Suprapubic skin (tissue), 4 donors: ENCODE measurements at regions not wholly inside any gene's neighbourhood (a gene's known extent, or its start where the extent isn't known, plus 50 kb on each side); places are given as distances from the start of the nearest gene placed in this dataset.

Source experiments
- DNase-seq, 2 donors: peaks; one replicate each; pipeline ENCODE4 v3.0.0-alpha.2; 2019; ENCODE audit warnings: low spot score in 2 of 2
- H3K27ac ChIP-seq: fragments of 200-600 bp; sonication (generic); one replicate; pipeline ENCODE4 v1.5.1; 2019
- H3K27me3 ChIP-seq: fragments of 200-600 bp; sonication (generic); one replicate; pipeline ENCODE4 v1.5.1; 2019
- H3K36me3 ChIP-seq: fragments of 200-600 bp; sonication (generic); one replicate; pipeline ENCODE4 v1.5.1; 2019
- H3K4me1 ChIP-seq: fragments of 200-600 bp; sonication (generic); one replicate; pipeline ENCODE4 v1.5.1; 2019
- H3K4me3 ChIP-seq: fragments of 200-600 bp; sonication (generic); one replicate; pipeline ENCODE4 v1.5.1; 2019; ENCODE audit warnings: mild to moderate bottlenecking
- H3K9me3 ChIP-seq: fragments of 200-600 bp; sonication (generic); one replicate; pipeline ENCODE4 v1.5.1; 2019
- EP300 ChIP-seq: sonication (generic); formaldehyde crosslinking; IDR thresholded peaks from one replicate; pipeline ENCODE4 v1.6.1; 2017; ENCODE audit warnings: antibody characterized with exemption
- POLR2A ChIP-seq, 2 donors: fragments of 450-650 bp; IDR thresholded peaks; one replicate each; pipeline ENCODE4 v1.6.1; 2017; ENCODE audit warnings: antibody characterized with exemption in 2 of 2, mild to moderate bottlenecking in 2 of 2, moderate library complexity in 2 of 2
- POLR2AphosphoS5 ChIP-seq, 3 donors: sonication (generic); formaldehyde crosslinking; IDR thresholded peaks; one replicate each; pipeline ENCODE4 v1.6.1; 2017; ENCODE audit warnings: antibody characterized with exemption in 3 of 3
- WGBS: methylation state at CpG from one replicate; pipeline ENCODE4 v1.1.5; 2018; 5-methylcytosine and 5-hydroxymethylcytosine counted together
- TF ChIP-seq, protein P1 (sequence below), 2 donors: fragments of 200-600 bp in 1 of 2; fragments of 450-650 bp in 1 of 2; sonication (generic) in 1 of 2; IDR thresholded peaks; one replicate each; pipeline ENCODE4 v1.5.1; 2016 to 2019; ENCODE audit warnings: antibody characterized with exemption in 2 of 2, mild to moderate bottlenecking in 1 of 2, moderate library complexity in 1 of 2

DNA sequence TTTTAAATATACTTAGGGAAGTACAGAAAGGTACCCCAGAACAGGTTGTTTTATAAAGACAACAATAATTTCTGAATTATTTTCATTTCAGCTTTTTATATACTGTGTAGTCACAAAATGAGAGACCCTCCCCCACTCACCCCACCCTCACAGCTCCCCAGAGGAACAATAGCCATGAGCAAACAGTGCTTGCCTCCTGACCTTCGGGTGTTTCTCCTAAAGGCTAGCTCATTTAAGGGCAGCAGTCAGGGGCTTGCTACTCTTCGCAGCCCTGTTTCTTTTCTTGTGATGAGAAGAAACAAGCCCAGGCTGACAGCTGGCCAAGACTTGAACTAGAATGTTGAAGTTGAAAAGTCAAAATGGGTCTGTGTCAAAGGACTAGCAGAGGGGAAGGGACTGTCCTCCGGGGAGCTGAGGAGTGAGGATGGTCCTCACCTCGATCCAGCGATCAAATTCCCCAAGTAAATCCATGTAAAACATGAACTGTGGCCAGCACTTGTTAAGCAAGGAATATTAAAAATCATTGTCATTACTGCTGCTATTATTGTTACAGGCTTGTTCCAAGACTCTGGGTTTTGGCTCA lies 133.8 kb upstream of the ARHGAP5 start:
- Histone ChIP-seq H3K4me1 (peaks cover 11% of the 10 kb centered on the region), H3K4me3 (no peak overlapping the region), H3K9me3 (no peaks in the 10 kb centered on the region), H3K27ac (no peak overlapping the region), H3K27me3 (no peaks in the 10 kb centered on the region), H3K36me3 (no peaks in the 10 kb centered on the region)
- WGBS = 93% methylated on average over 5 of the region's 5 CpGs
- DNase-seq = no peak
- TF ChIP-seq EP300 = no peak
- TF ChIP-seq POLR2AphosphoS5 (IDR thresholded peaks at IDR 0.05) = no peak
- TF ChIP-seq, protein P1, sequence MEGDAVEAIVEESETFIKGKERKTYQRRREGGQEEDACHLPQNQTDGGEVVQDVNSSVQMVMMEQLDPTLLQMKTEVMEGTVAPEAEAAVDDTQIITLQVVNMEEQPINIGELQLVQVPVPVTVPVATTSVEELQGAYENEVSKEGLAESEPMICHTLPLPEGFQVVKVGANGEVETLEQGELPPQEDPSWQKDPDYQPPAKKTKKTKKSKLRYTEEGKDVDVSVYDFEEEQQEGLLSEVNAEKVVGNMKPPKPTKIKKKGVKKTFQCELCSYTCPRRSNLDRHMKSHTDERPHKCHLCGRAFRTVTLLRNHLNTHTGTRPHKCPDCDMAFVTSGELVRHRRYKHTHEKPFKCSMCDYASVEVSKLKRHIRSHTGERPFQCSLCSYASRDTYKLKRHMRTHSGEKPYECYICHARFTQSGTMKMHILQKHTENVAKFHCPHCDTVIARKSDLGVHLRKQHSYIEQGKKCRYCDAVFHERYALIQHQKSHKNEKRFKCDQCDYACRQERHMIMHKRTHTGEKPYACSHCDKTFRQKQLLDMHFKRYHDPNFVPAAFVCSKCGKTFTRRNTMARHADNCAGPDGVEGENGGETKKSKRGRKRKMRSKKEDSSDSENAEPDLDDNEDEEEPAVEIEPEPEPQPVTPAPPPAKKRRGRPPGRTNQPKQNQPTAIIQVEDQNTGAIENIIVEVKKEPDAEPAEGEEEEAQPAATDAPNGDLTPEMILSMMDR (IDR thresholded peaks at IDR 0.05) = no peak
- no peak for TF ChIP-seq POLR2A (IDR thresholded peaks at IDR 0.05)

DNA sequence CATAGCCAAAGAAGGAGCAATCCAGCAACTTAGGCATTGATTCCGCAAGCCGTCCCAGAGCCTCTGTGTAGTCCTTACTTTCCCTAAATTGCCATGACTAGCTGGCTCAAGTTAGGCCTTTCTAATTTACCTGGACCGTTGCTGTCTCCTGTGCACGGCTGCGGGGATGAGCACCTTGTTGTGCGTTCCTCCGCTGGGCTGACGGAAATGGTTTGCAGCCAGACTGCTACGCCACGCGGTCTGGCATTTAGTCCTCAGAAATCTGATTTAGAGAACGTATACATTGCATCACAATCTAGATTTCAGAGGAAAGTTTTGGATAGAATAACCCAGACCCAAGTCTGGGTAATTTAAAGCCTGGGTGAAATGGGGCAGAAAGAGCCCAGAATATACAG lies 133.2 kb upstream of the ARHGAP5 start:
- TF ChIP-seq EP300 (no peak), POLR2A (IDR thresholded peaks at IDR 0.05) (no peak), POLR2AphosphoS5 (IDR thresholded peaks at IDR 0.05) (no peak)
- TF ChIP-seq, protein P1 (IDR thresholded peaks at IDR 0.05) = no peak
- 91% methylated on average over 12 of the region's 12 CpGs for WGBS
- peaks cover 11% of the 10 kb centered on the region for H3K4me1 ChIP-seq
- H3K9me3 ChIP-seq = no peaks in the 10 kb centered on the region
- H3K4me3 ChIP-seq = no peak overlapping the region
- H3K27me3 ChIP-seq = no peaks in the 10 kb centered on the region
- no peak for DNase-seq
- no peak overlapping the region for H3K27ac ChIP-seq
- no peaks in the 10 kb centered on the region for H3K36me3 ChIP-seq

DNA sequence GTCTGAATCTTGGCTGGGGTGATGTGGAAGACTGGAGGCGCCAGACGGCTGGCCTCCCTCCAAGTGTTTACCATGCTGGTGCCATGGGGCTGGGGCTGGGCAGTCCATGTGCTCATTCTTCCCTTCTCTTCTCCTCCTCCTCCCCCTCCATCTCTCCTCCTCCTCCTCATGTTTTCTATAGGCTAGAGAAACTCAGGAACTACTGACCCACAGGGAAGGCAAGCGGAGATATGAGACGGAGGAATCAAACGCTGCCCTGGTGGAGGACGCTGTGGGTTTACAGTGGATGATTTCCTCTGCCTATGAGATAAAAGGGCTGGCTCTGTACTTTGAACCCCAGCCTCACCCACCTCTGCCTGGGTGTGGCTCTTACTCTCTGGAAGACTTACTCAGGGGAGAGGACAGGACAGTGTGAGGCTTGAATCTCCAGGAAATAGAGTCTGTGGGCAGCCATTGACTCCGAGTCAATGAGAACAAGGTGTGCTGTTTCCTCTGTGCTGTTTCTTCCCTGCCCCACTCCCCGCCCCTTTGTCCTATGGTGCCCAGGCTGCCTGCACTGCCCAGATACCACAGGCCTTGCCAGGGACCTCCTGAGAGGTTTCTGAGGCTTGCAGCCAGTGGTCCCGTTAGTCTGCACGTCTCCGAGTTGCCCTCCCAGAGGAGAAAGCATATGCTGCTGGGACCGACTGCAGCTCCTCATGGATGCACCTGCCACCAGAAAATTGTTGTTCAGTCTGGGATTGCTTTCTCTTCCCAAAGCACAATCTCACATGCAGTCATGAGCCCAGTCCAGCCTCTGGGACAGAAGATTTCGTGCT lies 132.6 kb upstream of the ARHGAP5 start:
- 42% methylated on average over 12 of the region's 13 CpGs for WGBS
- no peak for DNase-seq
- no peaks in the 10 kb centered on the region for H3K36me3 ChIP-seq
- H3K9me3 ChIP-seq = no peaks in the 10 kb centered on the region
- peaks cover 11% of the 10 kb centered on the region for H3K4me1 ChIP-seq
- H3K4me3 ChIP-seq = no peak overlapping the region
- no peaks in the 10 kb centered on the region for H3K27me3 ChIP-seq
- peak overlapping the region; percentile 11 for H3K27ac ChIP-seq
- TF ChIP-seq POLR2AphosphoS5 (IDR thresholded peaks at IDR 0.05) = no peak
- TF ChIP-seq POLR2A (IDR thresholded peaks at IDR 0.05) = no peak
- TF ChIP-seq, protein P1 (IDR thresholded peaks at IDR 0.05) = no peak
- no peak for TF ChIP-seq EP300

DNA sequence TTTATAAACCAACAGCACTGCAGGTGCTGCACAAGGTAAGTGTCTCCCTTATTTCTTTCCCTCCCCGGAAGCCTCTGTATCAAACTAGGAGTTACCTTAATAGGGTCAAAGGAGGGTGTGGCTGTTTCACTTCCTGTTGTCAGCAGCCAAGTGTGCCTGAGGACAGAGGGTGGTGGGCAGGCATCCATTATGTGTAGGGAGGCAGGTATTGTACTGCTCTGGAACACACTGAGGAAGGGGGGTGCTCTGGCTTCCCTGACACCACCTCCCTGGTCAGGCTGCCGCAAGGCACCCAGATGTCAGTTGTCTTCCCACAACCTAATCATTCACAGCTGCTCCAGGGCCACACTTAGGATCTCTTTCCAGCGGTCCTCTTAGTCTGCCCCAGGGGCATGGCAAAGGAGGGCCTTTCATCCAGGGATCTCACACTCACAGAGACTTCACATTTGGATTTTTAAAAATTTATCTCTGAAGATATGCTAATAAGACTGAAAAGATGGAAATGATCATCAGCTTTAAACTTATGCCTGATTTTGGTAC lies 132.0 kb upstream of the ARHGAP5 start:
- WGBS = 49% methylated on average over 3 of the region's 3 CpGs
- H3K4me3 ChIP-seq = no peak overlapping the region
- peaks cover 11% of the 10 kb centered on the region for H3K4me1 ChIP-seq
- TF ChIP-seq POLR2A (IDR thresholded peaks at IDR 0.05) (no peak), POLR2AphosphoS5 (IDR thresholded peaks at IDR 0.05) (no peak), EP300 (no peak)
- TF ChIP-seq, protein P1 (IDR thresholded peaks at IDR 0.05) = no peak
- no peak for DNase-seq
- peak overlapping the region; percentile 11 for H3K27ac ChIP-seq
- no peaks in the 10 kb centered on the region for H3K27me3 ChIP-seq
- no peaks in the 10 kb centered on the region for H3K9me3 ChIP-seq
- H3K36me3 ChIP-seq = no peaks in the 10 kb centered on the region

DNA sequence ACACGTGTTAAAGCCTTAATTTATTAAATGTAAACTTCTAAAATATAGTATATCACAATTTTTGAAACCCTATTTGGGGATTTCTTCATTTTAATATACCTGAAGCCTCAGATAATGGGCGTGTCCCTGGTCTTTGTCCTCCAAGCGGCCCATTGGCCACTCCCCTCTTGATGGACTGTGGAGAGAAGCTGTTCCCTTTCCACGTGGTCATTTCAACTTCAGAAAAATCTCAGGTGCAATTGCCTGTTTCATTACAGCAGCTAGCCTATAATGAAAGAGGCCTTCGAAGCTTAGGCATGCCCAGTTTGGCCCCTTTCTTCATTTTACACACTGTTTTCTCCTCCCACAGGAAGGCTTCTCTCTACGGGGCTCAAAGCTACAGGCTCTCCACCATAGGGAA lies 131.4 kb upstream of the ARHGAP5 start:
- Histone ChIP-seq H3K36me3 (no peaks in the 10 kb centered on the region), H3K4me3 (no peak overlapping the region), H3K9me3 (no peaks in the 10 kb centered on the region), H3K27me3 (no peaks in the 10 kb centered on the region), H3K27ac (no peak overlapping the region), H3K4me1 (peaks cover 17% of the 10 kb centered on the region)
- DNase-seq = no peak
- TF ChIP-seq POLR2A (IDR thresholded peaks at IDR 0.05) = no peak
- TF ChIP-seq, protein P1 (IDR thresholded peaks at IDR 0.05) = no peak
- no peak for TF ChIP-seq POLR2AphosphoS5 (IDR thresholded peaks at IDR 0.05)
- TF ChIP-seq EP300 = no peak
- WGBS = 83% methylated on average over 6 of the region's 6 CpGs
